Parathyroid adenoma (tissue), 2 donors: ENCODE measurements at regions not wholly inside any gene's neighbourhood (a gene's known extent, or its start where the extent isn't known, plus 50 kb on each side); places are given as distances from the start of the nearest gene placed in this dataset.
A peak's percentile ranks its signal among the peaks of the same experiment; 100 is the strongest.
"Not testable (repeated sequence)": the region's sequence is repeated elsewhere in the genome, so short reads cannot be mapped to it uniquely, and the experiment has no call there.

Experiments used
- H2AFZ ChIP-seq: fragments of 300-600 bp; sonication (generic); one replicate; pipeline ENCODE4 v1.7.0; 2017; ENCODE audit warnings: antibody characterized with exemption, mild to moderate bottlenecking
- H3K27ac ChIP-seq: fragments of 300-600 bp; sonication (generic); one replicate; pipeline ENCODE4 v1.7.0; 2017
- H3K27me3 ChIP-seq: fragments of 300-600 bp; sonication (generic); one replicate; pipeline ENCODE4 v1.7.0; 2017; ENCODE audit warnings: low read length; ENCODE audit not compliant: control insufficient read depth, insufficient read depth
- H3K36me3 ChIP-seq: fragments of 300-600 bp; sonication (generic); one replicate; pipeline ENCODE4 v1.7.0; 2017; ENCODE audit warnings: low read length; ENCODE audit not compliant: control insufficient read depth, insufficient read depth
- H3K4me1 ChIP-seq: fragments of 300-600 bp; sonication (generic); one replicate; pipeline ENCODE4 v1.7.0; 2017; ENCODE audit warnings: control low read depth
- H3K4me2 ChIP-seq: fragments of 300-600 bp; sonication (generic); one replicate; pipeline ENCODE4 v1.7.0; 2017; ENCODE audit warnings: low read length
- H3K4me3 ChIP-seq: fragments of 300-600 bp; sonication (generic); one replicate; pipeline ENCODE4 v1.7.0; 2017; ENCODE audit warnings: low read depth, low read length
- H3K79me2 ChIP-seq: fragments of 300-600 bp; sonication (generic); one replicate; pipeline ENCODE4 v1.7.0; 2017; ENCODE audit warnings: control low read depth
- H3K9ac ChIP-seq: fragments of 300-600 bp; sonication (generic); one replicate; pipeline ENCODE4 v1.7.0; 2017; ENCODE audit warnings: mild to moderate bottlenecking
- H3K9me3 ChIP-seq: fragments of 300-600 bp; sonication (generic); one replicate; pipeline ENCODE4 v1.7.0; 2017; ENCODE audit warnings: low read length; ENCODE audit not compliant: control insufficient read depth
- CTCF ChIP-seq: fragments of 300-600 bp; sonication (generic); IDR thresholded peaks from one replicate; pipeline ENCODE4 v1.7.0; 2017; ENCODE audit warnings: antibody characterized with exemption, mild to moderate bottlenecking
- donor health status: primary hyperparathyroidism.

- Histone ChIP-seq H3K4me2 (no peak overlapping the region), H3K36me3 (no peaks in the 10 kb centered on the region), H3K9ac (no peak overlapping the region), H3K79me2 (no peaks in the 10 kb centered on the region), H3K9me3 (no peaks in the 10 kb centered on the region), H2AFZ (no peak overlapping the region), H3K27ac (no peak overlapping the region), H3K4me3 (no peak overlapping the region), H3K4me1 (no peaks in the 10 kb centered on the region), H3K27me3 (no peaks in the 10 kb centered on the region)
- no peak for TF ChIP-seq CTCF
These were observed 145.4 kb downstream of the LPIN1 start for GRCh38 chr2:11891671-11892440.

- Histone ChIP-seq H3K27me3 (no peaks in the 10 kb centered on the region), H3K4me2 (no peak overlapping the region), H3K36me3 (no peaks in the 10 kb centered on the region), H3K79me2 (no peaks in the 10 kb centered on the region), H3K4me3 (no peak overlapping the region), H3K27ac (no peak overlapping the region), H3K4me1 (no peaks in the 10 kb centered on the region), H3K9me3 (no peaks in the 10 kb centered on the region), H2AFZ (peak overlapping the region; percentile 10), H3K9ac (no peak overlapping the region)
- TF ChIP-seq CTCF, result no peak
These were observed 150.0 kb downstream of the LPIN1 start for GRCh38 chr2:11896386-11896785.

GRCh38 chr2:11898576-11898975 is 152.1 kb downstream of the LPIN1 start:
- H3K27ac ChIP-seq, result no peak overlapping the region
- no peak overlapping the region for H3K4me2 ChIP-seq
- H3K4me1 ChIP-seq, result no peaks in the 10 kb centered on the region
- TF ChIP-seq CTCF, result no peak
- H3K79me2 ChIP-seq, result no peaks in the 10 kb centered on the region
- no peaks in the 10 kb centered on the region for H3K9me3 ChIP-seq
- H2AFZ ChIP-seq, result no peak overlapping the region
- H3K4me3 ChIP-seq, result no peak overlapping the region
- H3K27me3 ChIP-seq, result no peaks in the 10 kb centered on the region
- no peaks in the 10 kb centered on the region for H3K36me3 ChIP-seq
- H3K9ac ChIP-seq, result no peak overlapping the region

GRCh38 chr2:11899264-11899818 is 152.9 kb downstream of the LPIN1 start:
- Histone ChIP-seq H3K4me2 (no peak overlapping the region), H3K27me3 (no peaks in the 10 kb centered on the region), H3K36me3 (no peaks in the 10 kb centered on the region), H3K9me3 (no peaks in the 10 kb centered on the region), H3K79me2 (no peaks in the 10 kb centered on the region), H3K27ac (no peak overlapping the region), H2AFZ (no peak overlapping the region), H3K9ac (no peak overlapping the region), H3K4me1 (no peaks in the 10 kb centered on the region), H3K4me3 (no peak overlapping the region)
- no peak for TF ChIP-seq CTCF

- H3K79me2 ChIP-seq, H3K4me2 ChIP-seq, H3K9ac ChIP-seq, H3K4me3 ChIP-seq, H2AFZ ChIP-seq, H3K27ac ChIP-seq, H3K4me1 ChIP-seq, H3K27me3 ChIP-seq, H3K36me3 ChIP-seq, H3K9me3 ChIP-seq: not testable (repeated sequence)
These were observed 154.5 kb downstream of the LPIN1 start for GRCh38 chr2:11900891-11901290.
